ENCODE measurements at regions not wholly inside any gene's neighbourhood (a gene's known extent, or its start where the extent isn't known, plus 50 kb on each side); places are given as distances from the start of the nearest gene placed in this dataset.
"Not testable (repeated sequence)": the region's sequence is repeated elsewhere in the genome, so short reads cannot be mapped to it uniquely, and the experiment has no call there.

GRCh38 chr13:52324831-52325230, 81.1 kb downstream of the THSD1 start:
- DNase-seq; ATAC-seq (ENCODE audit: poor library complexity); intact Hi-C loops (cut with DNase I): not testable (repeated sequence)

DNA sequence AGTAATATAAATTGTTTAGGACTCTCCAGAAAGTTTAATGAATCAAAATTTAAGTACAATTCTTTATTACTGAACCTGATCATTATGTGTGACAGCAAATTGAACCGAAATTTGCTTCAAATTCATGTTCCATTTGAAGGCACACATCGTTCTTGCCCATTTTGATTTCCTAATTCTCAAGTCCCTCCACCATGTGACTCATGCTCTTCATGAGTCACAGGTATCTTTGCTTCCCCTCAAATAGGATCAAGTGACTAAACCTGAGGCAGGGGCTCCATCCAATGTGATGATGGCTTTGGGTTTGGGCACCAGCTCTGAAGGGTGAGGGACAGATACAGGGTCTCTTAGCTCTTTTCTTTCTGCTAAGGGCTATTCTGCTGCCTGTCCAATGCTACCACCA, 86.1 kb downstream of the THSD1 start:
- DNase-seq (no peak), ATAC-seq (ENCODE audit: poor library complexity) (no peak)
- intact Hi-C loops (cut with DNase I), result no loop called here

DNA sequence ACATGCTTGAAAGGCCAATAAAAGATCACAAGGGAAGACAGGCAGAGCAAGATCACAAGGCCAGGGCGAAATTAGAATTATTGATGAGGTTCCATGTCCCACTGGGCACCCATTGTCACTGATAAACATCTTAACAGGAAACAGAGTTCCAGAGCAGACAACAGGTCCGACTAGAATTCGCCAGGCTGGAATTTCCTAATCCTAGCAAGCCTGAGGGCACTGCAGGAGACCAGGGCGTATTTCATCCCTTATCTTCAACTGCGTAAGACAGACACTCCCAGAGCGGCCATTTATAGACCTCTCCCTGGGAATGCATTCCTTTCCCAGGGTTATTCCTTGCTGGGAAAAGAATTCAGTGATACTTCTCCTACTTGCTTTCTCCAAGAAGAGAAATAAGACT, 96.1 kb downstream of the THSD1 start:
- intact Hi-C loops (cut with DNase I); ATAC-seq (ENCODE audit: poor library complexity); DNase-seq: not testable (repeated sequence)

DNA sequence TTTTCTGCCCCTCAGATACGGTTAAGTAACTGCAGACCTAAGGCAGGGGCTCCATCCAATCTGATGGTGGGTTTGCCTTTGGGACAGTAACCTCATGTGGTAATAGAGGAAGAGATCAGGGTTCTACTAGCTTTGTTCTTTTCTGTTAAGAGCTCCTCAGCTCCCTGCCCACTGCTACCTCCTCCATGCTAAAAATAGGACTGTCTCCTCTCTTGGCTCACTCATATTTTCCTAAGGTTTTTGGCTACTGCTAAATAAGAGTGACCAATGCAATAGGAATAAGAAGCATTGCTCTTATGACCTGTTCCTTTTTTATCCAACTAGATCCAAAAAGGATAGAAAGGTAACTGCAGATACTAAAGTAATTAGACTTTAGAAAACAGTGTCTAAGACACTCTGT, 99.6 kb downstream of the THSD1 start:
- peak; percentile 65 for ATAC-seq (ENCODE audit: poor library complexity)
- DNase-seq; intact Hi-C loops (cut with DNase I): not testable (repeated sequence)

DNA sequence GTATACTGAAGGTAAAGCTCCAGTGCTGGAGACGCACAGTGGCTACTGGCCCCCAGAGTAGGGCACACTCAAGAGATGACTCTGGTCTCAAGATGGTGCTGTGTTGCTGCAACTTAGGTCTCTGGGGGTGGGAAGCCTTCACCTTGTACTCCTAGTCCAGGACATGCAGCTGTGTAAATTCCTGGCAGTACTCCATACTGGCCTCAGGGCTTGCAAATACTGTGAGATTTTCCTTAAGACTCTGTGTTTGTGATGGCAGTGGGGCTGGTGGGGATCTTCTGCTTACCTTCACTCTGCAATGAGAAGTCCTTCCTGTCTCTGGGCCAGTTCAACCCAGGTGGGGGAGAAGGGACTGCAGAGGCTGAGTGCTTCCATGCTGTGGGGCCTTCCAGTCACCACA, 102.9 kb downstream of the THSD1 start:
- intact Hi-C loops (cut with DNase I); DNase-seq; ATAC-seq (ENCODE audit: poor library complexity): not testable (repeated sequence)

GRCh38 chr13:52302688-52303087, 103.3 kb downstream of the THSD1 start:
- ATAC-seq (ENCODE audit: poor library complexity); DNase-seq; intact Hi-C loops (cut with DNase I): not testable (repeated sequence)

- DNase-seq; ATAC-seq (ENCODE audit: poor library complexity); intact Hi-C loops (cut with DNase I): not testable (repeated sequence)
These were observed 104.1 kb downstream of the THSD1 start for GRCh38 chr13:52301810-52302400.

- DNase-seq; ATAC-seq (ENCODE audit: poor library complexity); intact Hi-C loops (cut with DNase I): not testable (repeated sequence)
These were observed 107.8 kb downstream of the THSD1 start for GRCh38 chr13:52298079-52298661.

DNA sequence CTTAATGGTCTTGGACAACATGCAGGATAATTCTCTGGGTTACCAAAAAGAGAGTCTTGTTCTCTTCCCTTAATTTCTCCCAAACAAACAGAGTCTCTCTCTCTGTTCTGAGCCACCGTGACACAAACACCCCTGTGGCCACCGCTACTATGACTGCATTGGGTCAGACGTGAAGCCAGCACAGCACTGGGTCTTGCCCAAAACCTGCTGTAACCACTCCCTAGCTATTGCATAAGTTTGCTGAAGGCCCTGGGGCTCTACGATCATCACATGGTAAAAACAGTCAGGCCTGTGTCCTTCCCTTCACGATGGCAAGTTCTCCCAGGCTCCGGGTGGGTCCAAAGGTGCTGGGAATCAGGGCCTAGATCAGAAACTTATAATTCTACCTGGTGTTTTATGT, 117.1 kb downstream of the THSD1 start:
- intact Hi-C loops (cut with DNase I); DNase-seq; ATAC-seq (ENCODE audit: poor library complexity): not testable (repeated sequence)

DNA sequence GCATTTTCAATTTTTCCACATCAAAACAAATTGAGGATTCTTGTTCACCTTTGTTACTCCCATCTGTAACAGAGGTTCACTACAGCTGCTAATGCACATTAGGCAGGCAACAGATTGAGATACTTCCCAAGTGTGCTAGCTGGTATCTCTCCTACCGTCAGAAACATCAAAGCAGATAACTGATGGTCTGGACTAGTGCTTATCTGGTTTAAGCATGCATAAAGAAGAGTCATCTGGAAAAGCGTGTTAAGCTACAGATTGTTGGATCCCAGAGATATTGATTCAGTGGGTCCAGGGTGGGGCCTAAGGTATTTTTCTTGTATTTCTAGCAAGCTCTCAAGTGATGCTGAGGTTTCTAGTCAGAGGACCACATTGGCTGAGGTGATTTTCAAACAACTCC, 122.0 kb upstream of the NEK3 start:
- DNase-seq; ATAC-seq (ENCODE audit: poor library complexity); intact Hi-C loops (cut with DNase I): not testable (repeated sequence)

- ATAC-seq (ENCODE audit: poor library complexity); DNase-seq; intact Hi-C loops (cut with DNase I): not testable (repeated sequence)
These were observed 120.0 kb upstream of the NEK3 start for GRCh38 chr13:52279408-52279807.

DNA sequence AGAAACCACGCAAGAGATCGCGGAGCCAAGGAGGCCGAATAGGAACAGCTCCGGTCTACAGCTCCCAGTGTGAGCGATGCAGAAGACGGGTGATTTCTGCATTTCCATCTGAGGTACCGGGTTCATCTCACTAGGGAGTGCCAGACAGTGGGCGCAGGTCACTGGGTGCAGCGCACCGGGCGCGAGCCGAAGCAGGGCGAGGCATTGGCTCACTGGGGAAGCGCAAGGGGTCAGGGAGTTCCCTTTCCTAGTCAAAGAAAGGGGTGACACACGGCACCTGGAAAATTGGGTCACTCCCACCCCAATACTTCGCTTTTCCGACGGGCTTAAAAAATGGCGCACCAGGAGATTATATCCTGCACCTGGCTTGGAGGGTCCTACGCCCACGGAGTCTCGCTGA, 94.9 kb upstream of the NEK3 start:
- DNase-seq; ATAC-seq (ENCODE audit: poor library complexity); intact Hi-C loops (cut with DNase I): not testable (repeated sequence)

- intact Hi-C loops (cut with DNase I); ATAC-seq (ENCODE audit: poor library complexity); DNase-seq: not testable (repeated sequence)
These were observed 81.4 kb upstream of the NEK3 start for GRCh38 chr13:52240752-52241151.

DNA sequence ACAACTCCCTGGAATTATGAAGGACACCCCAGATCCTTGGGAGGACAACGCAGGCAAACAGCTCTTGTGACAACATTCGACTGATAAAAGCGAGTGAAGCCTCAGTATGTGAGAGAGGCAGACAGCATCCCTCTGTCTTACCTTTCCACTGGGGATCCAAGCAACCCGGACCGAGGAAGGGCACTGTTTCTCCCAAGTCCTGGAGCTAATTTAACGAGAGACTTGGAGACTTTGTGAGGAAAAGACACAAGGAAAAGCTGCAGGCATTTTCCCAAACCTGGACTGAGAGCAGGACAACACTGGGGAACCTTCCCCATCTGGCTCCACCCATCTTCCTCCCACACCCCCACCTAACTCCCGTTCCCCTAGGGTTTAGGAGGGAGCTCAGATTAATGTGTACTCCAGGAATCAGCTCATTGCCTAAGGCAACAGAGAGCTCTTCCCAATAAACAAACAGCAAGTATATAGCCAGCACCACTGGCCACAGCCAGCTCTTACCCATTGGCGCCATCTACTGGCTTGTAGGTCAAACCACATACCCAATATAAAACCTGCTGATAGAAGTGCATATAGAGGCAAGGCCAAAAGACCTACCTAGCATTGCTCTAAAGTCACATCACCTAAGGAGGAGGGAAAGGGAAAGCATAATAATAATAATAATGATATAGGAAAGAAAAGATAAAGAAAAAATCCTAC, 76.7 kb upstream of the NEK3 start:
- ATAC-seq (ENCODE audit: poor library complexity) (peak; percentile 96), DNase-seq (peak; percentile 54)
- intact Hi-C loops (cut with DNase I), result not testable (repeated sequence)

GRCh38 chr13:52234928-52235327, 75.5 kb upstream of the NEK3 start:
- intact Hi-C loops (cut with DNase I); ATAC-seq (ENCODE audit: poor library complexity); DNase-seq: not testable (repeated sequence)

DNA sequence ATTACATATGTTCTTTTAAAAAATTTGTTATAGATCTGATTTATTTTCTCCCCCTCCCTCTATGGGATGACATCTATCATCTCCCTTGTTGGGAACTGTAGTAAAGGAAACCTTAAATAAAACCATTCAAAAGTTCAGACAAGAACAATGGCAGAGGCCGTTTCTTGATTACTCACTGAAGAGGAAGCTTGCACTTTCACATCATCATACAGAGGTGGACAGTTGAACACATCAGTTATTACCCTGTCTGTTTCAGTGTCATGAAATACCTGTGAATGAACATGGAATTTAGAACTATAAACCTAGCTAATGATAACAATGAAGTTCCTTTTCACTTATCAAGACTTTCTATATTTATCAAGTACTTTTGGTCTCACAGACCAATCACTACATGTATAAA, 63.7 kb upstream of the NEK3 start:
- intact Hi-C loops (cut with DNase I); DNase-seq; ATAC-seq (ENCODE audit: poor library complexity): not testable (repeated sequence)

DNA sequence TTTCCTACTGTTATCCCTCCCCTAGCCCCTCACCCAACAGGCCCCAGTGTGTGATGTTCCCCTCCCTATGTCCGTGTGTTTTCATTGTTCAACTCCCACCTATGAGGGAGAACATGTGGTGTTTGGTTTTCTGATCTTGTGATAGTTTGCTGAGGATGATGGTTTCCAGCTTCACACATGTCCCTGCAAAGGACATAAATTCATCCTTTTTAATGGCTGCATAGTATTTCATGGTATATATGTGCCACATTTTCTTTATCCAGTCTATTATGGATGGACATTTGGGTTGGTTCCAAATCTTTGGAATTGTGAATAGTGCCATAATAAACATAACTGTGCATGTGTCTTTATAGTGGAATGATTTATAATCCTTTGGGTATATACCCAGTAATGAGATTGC, 54.5 kb upstream of the NEK3 start:
- DNase-seq; ATAC-seq (ENCODE audit: poor library complexity); intact Hi-C loops (cut with DNase I): not testable (repeated sequence)

- ATAC-seq (ENCODE audit: poor library complexity); DNase-seq; intact Hi-C loops (cut with DNase I): not testable (repeated sequence)
These were observed 53.5 kb upstream of the NEK3 start for GRCh38 chr13:52212886-52213285.

- ATAC-seq (ENCODE audit: poor library complexity); DNase-seq; intact Hi-C loops (cut with DNase I): not testable (repeated sequence)
These were observed 52.0 kb upstream of the NEK3 start for GRCh38 chr13:52211416-52211776.
